C1 segment of cervical spinal cord (tissue), 14 donors: ENCODE measurements at regions not wholly inside any gene's neighbourhood (a gene's known extent, or its start where the extent isn't known, plus 50 kb on each side); places are given as distances from the start of the nearest gene placed in this dataset.

ENCODE experiments used
- DNase-seq, 14 donors: peaks; one replicate each; lab custom pipeline; 2025; lab: John Stamatoyannopoulos, UW

- peak in 2 of 14 donors; percentile 6 to 23 for DNase-seq
These were observed 63.1 kb upstream of the STEAP1B start for GRCh38 chr7:22563032-22563501.

GRCh38 chr7:22561895-22562593, 62.1 kb upstream of the STEAP1B start:
- no peak for DNase-seq

- no peak for DNase-seq
These were observed 61.4 kb upstream of the STEAP1B start for GRCh38 chr7:22561321-22561811.

GRCh38 chr7:22559829-22560489, 60.0 kb upstream of the STEAP1B start:
- peak in 9 of 14 donors; percentile 10 to 38 (median 21) for DNase-seq

- no peak for DNase-seq
These were observed 57.2 kb upstream of the STEAP1B start for GRCh38 chr7:22557167-22557566.

GRCh38 chr7:22555476-22555875, 55.5 kb upstream of the STEAP1B start:
- no peak for DNase-seq

- DNase-seq, result no peak
These were observed 54.2 kb upstream of the STEAP1B start for GRCh38 chr7:22554184-22554583.

- no peak for DNase-seq
These were observed 52.0 kb upstream of the STEAP1B start for GRCh38 chr7:22551768-22552513.

GRCh38 chr7:22550514-22551030, 50.6 kb upstream of the STEAP1B start:
- DNase-seq, result no peak

- peak in 2 of 14 donors; percentile 8 to 15 for DNase-seq
These were observed 49.9 kb upstream of the STEAP1B start for GRCh38 chr7:22549667-22550513.
